ENCODE measurements at regions not wholly inside any gene's neighbourhood (a gene's known extent, or its start where the extent isn't known, plus 50 kb on each side); places are given as distances from the start of the nearest gene placed in this dataset.

GRCh38 chr3:83948771-83949170 is 1010.0 kb upstream of the CADM2 start:
- no peak for TF ChIP-seq CTCF (IDR thresholded peaks at IDR 0.05; ENCODE audit: low read depth, low read length, poor library complexity, severe bottlenecking)
- no peak for TF ChIP-seq EZH2phosphoT487 (IDR thresholded peaks at IDR 0.05; ENCODE audit: borderline replicate concordance, low read length)

All from DOHH2 (cell line).